Neural progenitor cell (in vitro differentiated cells): ENCODE measurements at regions not wholly inside any gene's neighbourhood (a gene's known extent, or its start where the extent isn't known, plus 50 kb on each side); places are given as distances from the start of the nearest gene placed in this dataset.

ENCODE experiments used
- EZH2 ChIP-seq: fragments of 200-600 bp; sonication (generic); IDR thresholded peaks from 2 replicates; pipeline ENCODE4 v1.6.1; 2017; ENCODE audit warnings: antibody characterized with exemption, mild to moderate bottlenecking, moderate library complexity
- EZH2phosphoT487 ChIP-seq: fragments of 200-600 bp; sonication (generic); IDR thresholded peaks from 2 replicates; pipeline ENCODE4 v1.6.1; 2017; ENCODE audit warnings: antibody characterized with exemption
- TF ChIP-seq, protein P1 (sequence below): fragments of 200-600 bp; sonication (generic); IDR thresholded peaks from 2 replicates; pipeline ENCODE4 v1.5.1; 2017; ENCODE audit warnings: antibody characterized with exemption, mild to moderate bottlenecking

DNA sequence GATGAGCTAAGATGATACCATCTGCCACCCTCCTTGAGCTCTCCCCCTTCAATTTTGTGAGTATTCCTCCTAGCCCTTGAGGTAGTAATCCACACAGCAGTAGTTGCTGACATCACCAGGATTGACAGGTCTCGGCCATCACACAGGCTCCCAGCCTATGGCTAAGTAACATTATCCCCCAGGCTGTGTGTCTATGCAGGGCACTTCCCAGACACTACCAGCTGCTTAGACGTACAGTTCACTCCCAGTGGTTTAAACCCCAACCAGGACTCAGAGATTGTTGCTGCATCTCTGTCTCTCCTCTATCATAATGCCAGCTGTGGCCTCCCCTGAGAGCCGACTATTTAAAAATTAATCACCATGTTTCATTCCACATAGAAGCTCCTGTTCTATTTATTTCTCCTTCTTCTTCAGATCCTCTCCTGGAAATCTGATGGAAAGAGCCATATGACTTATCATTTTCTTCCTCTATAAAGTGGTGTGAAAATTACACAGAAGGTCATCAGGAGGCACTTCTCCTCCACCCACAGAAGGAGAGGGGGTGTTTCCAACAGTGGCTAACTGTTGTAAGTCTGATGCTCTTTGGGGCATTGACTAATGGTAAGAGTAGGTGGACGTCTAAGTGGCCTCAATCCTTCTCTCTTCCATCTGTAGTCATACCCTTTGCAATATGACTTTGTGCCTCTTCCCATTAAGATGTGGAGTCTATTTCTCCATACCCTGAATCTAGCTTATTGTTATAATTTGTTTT, 396.3 kb downstream of the SETD4 start:
- TF ChIP-seq EZH2phosphoT487 (no peak), EZH2 (no peak)
- TF ChIP-seq, protein P1, sequence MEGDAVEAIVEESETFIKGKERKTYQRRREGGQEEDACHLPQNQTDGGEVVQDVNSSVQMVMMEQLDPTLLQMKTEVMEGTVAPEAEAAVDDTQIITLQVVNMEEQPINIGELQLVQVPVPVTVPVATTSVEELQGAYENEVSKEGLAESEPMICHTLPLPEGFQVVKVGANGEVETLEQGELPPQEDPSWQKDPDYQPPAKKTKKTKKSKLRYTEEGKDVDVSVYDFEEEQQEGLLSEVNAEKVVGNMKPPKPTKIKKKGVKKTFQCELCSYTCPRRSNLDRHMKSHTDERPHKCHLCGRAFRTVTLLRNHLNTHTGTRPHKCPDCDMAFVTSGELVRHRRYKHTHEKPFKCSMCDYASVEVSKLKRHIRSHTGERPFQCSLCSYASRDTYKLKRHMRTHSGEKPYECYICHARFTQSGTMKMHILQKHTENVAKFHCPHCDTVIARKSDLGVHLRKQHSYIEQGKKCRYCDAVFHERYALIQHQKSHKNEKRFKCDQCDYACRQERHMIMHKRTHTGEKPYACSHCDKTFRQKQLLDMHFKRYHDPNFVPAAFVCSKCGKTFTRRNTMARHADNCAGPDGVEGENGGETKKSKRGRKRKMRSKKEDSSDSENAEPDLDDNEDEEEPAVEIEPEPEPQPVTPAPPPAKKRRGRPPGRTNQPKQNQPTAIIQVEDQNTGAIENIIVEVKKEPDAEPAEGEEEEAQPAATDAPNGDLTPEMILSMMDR: no peak
